Thoracic aorta (tissue), 2 donors: ENCODE measurements at regions not wholly inside any gene's neighbourhood (a gene's known extent, or its start where the extent isn't known, plus 50 kb on each side); places are given as distances from the start of the nearest gene placed in this dataset.

ENCODE experiments used
- ATAC-seq: fragments of 150-250 bp; one replicate; pipeline ENCODE4 v1.8.0; 2017; ENCODE audit warnings: low read depth; ENCODE audit not compliant: insufficient number of reproducible peaks, low FRiP score
- DNase-seq: peaks from one replicate; pipeline ENCODE4 v3.0.0-alpha.2; 2020; ENCODE audit warnings: low spot score
- H3K27ac ChIP-seq, 2 donors: fragments of 200-600 bp; sonication (generic); 1 replicate in 1 of 2; 2 replicates in 1 of 2; pipeline ENCODE4 v1.5.1; 2016; ENCODE audit warnings: mild to moderate bottlenecking in 2 of 2, moderate library complexity in 2 of 2
- H3K27me3 ChIP-seq: fragments of 200-600 bp; sonication (generic); replicated peaks from 2 replicates; pipeline ENCODE4 v1.6.0; 2016; ENCODE audit warnings: mild to moderate bottlenecking; ENCODE audit not compliant: insufficient read depth
- H3K36me3 ChIP-seq: fragments of 200-600 bp; sonication (generic); one replicate; pipeline ENCODE4 v1.5.1; 2016
- H3K4me1 ChIP-seq, 2 donors: fragments of 200-600 bp; sonication (generic); 1 replicate in 1 of 2; 2 replicates in 1 of 2; pipeline versions ENCODE4 v1.5.1 to v1.6.0; 2016; ENCODE audit warnings: low read depth in 2 of 2, mild to moderate bottlenecking in 1 of 2; ENCODE audit not compliant: control insufficient read depth in 1 of 2
- H3K4me3 ChIP-seq: fragments of 200-600 bp; sonication (generic); 2 replicates; pipeline ENCODE4 v1.5.1; 2016; ENCODE audit warnings: mild to moderate bottlenecking
- H3K9me3 ChIP-seq: fragments of 200-600 bp; sonication (generic); 2 replicates; pipeline ENCODE4 v1.5.1; 2016
- CTCF ChIP-seq: fragments of 200-600 bp; sonication (generic); IDR thresholded peaks from one replicate; pipeline ENCODE4 v1.5.1; 2019; ENCODE audit warnings: antibody characterized with exemption

GRCh38 chr2:42925742-42926433 lies 133.5 kb upstream of the HAAO start:
- Histone ChIP-seq H3K9me3 (no peaks in the 10 kb centered on the region), H3K27me3 (no peaks in the 10 kb centered on the region), H3K4me1 (peaks cover 69 to 96% of the 10 kb centered on the region in 2 donors), H3K36me3 (no peaks in the 10 kb centered on the region), H3K4me3 (no peak overlapping the region), H3K27ac (peak overlapping the region; percentile 93 to 99)
- TF ChIP-seq CTCF: no peak
- no peak for DNase-seq
- ATAC-seq: no peak

- H3K36me3 ChIP-seq: no peaks in the 10 kb centered on the region
- no peak for TF ChIP-seq CTCF
- ATAC-seq (no peak), DNase-seq (no peak)
- peak overlapping the region; percentile 93 to 99 for H3K27ac ChIP-seq
- H3K4me3 ChIP-seq: peak overlapping the region; percentile 25
- peaks cover 59 to 89% of the 10 kb centered on the region in 2 donors for H3K4me1 ChIP-seq
- H3K9me3 ChIP-seq: no peaks in the 10 kb centered on the region
- H3K27me3 ChIP-seq: no peaks in the 10 kb centered on the region
These were observed 132.1 kb upstream of the HAAO start for GRCh38 chr2:42924418-42924886.

GRCh38 chr2:42923580-42924417 lies 131.4 kb upstream of the HAAO start:
- peaks cover 59 to 83% of the 10 kb centered on the region in 2 donors for H3K4me1 ChIP-seq
- no peaks in the 10 kb centered on the region for H3K36me3 ChIP-seq

GRCh38 chr2:42922790-42923579 lies 130.6 kb upstream of the HAAO start:
- Histone ChIP-seq H3K9me3 (no peaks in the 10 kb centered on the region), H3K27me3 (no peaks in the 10 kb centered on the region), H3K27ac (peak overlapping the region; percentile 93 to 99), H3K4me1 (peaks cover 59 to 76% of the 10 kb centered on the region in 2 donors), H3K4me3 (peak overlapping the region; percentile 13), H3K36me3 (no peaks in the 10 kb centered on the region)
- ATAC-seq (peak; percentile 63), DNase-seq (peak; percentile 77)
- no peak for TF ChIP-seq CTCF

More at GRCh38 chr2:42923580-42924417, 131.4 kb upstream of the HAAO start:
- H3K9me3 ChIP-seq: no peaks in the 10 kb centered on the region
- H3K4me3 ChIP-seq: no peak overlapping the region
- H3K27ac ChIP-seq: peak overlapping the region; percentile 93 to 99
- ATAC-seq (no peak), DNase-seq (no peak)
- TF ChIP-seq CTCF: no peak
- H3K27me3 ChIP-seq: no peaks in the 10 kb centered on the region
